Spinal cord (tissue), 9 donors: ENCODE measurements at regions not wholly inside any gene's neighbourhood (a gene's known extent, or its start where the extent isn't known, plus 50 kb on each side); places are given as distances from the start of the nearest gene placed in this dataset.

Experiments
- DNase-seq, 6 donors: peaks; one replicate each; pipeline versions ENCODE4 v3.0.0 to v3.0.0-alpha.2; 2013 to 2015; ENCODE audit warnings: low spot score in 6 of 6, low read depth in 4 of 6
- H3K27ac ChIP-seq: one replicate; pipeline ENCODE4 v1.5.1; 2013; ENCODE audit warnings: low read depth, low read length, control low read depth
- H3K27me3 ChIP-seq: one replicate; pipeline ENCODE4 v1.6.1; 2013; ENCODE audit warnings: low read length; ENCODE audit not compliant: control insufficient read depth, insufficient read depth
- H3K36me3 ChIP-seq: one replicate; pipeline ENCODE4 v1.6.1; 2013; ENCODE audit warnings: low read length; ENCODE audit not compliant: control insufficient read depth, insufficient read depth
- H3K4me1 ChIP-seq: one replicate; pipeline ENCODE4 v1.6.1; 2013; ENCODE audit warnings: low read length; ENCODE audit not compliant: control insufficient read depth, insufficient read depth
- H3K4me3 ChIP-seq: one replicate; pipeline ENCODE4 v1.5.1; 2013; ENCODE audit warnings: low read depth, low read length, control low read depth
- H3K9me3 ChIP-seq: one replicate; pipeline ENCODE4 v1.6.1; 2013; ENCODE audit warnings: low read length; ENCODE audit not compliant: control insufficient read depth, insufficient read depth
- WGBS: methylation state at CpG from one replicate; pipeline ENCODE4 v1.1.5; 2013; ENCODE audit warnings: missing lambda C conversion rate; ENCODE audit not compliant: insufficient coverage; 5-methylcytosine and 5-hydroxymethylcytosine counted together
- donor health status: healthy.

- Histone ChIP-seq H3K27me3 (no peaks in the 10 kb centered on the region), H3K27ac (no peak overlapping the region), H3K9me3 (no peaks in the 10 kb centered on the region), H3K4me3 (no peak overlapping the region), H3K4me1 (no peaks in the 10 kb centered on the region), H3K36me3 (no peaks in the 10 kb centered on the region)
- no peak for DNase-seq
- WGBS = 92% methylated on average over 2 of the region's 9 CpGs
Observed at GRCh38 chr6:164469276-164469949, 840.0 kb downstream of the C6orf118 start.

DNA sequence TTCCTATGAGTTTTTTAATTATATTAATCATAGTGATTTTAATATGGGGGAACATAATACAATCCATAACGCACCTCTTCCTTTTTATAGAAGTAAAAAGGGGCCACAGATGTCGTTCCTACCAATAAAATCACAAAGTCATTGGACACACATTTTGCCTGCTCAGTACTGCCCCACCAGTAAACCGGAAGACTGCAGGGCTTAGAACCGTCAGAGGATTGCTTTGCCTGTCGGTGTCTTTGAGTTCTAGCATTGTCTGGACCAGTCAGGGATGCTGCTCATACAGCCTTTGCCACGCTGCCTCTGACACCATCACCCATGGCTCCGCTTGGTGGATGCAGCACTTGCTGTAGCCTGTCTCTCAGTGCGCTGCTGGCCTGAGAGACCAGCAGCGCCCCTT, 853.6 kb downstream of the C6orf118 start:
- no peaks in the 10 kb centered on the region for H3K27me3 ChIP-seq
- H3K9me3 ChIP-seq = no peaks in the 10 kb centered on the region
- no peak for DNase-seq
- no peaks in the 10 kb centered on the region for H3K4me1 ChIP-seq
- H3K27ac ChIP-seq = no peak overlapping the region
- 94% methylated on average over 6 of the region's 9 CpGs for WGBS
- H3K36me3 ChIP-seq = no peaks in the 10 kb centered on the region
- H3K4me3 ChIP-seq = no peak overlapping the region

GRCh38 chr6:164453835-164454234, 855.6 kb downstream of the C6orf118 start:
- DNase-seq = no peak
- Histone ChIP-seq H3K9me3 (no peaks in the 10 kb centered on the region), H3K4me1 (no peaks in the 10 kb centered on the region), H3K27me3 (no peaks in the 10 kb centered on the region), H3K27ac (no peak overlapping the region), H3K4me3 (no peak overlapping the region), H3K36me3 (no peaks in the 10 kb centered on the region)
- WGBS = no CpG with 5 or more reads among the region's 3 CpGs

- Histone ChIP-seq H3K4me1 (no peaks in the 10 kb centered on the region), H3K9me3 (no peaks in the 10 kb centered on the region), H3K36me3 (no peaks in the 10 kb centered on the region), H3K27ac (no peak overlapping the region), H3K27me3 (no peaks in the 10 kb centered on the region), H3K4me3 (no peak overlapping the region)
- DNase-seq = no peak
- WGBS = 95% methylated on average over 2 of the region's 2 CpGs
Observed at GRCh38 chr6:164442572-164442971, 866.8 kb downstream of the C6orf118 start.

- Histone ChIP-seq H3K27me3 (no peaks in the 10 kb centered on the region), H3K9me3 (no peaks in the 10 kb centered on the region), H3K4me3 (no peak overlapping the region), H3K36me3 (no peaks in the 10 kb centered on the region), H3K4me1 (no peaks in the 10 kb centered on the region), H3K27ac (no peak overlapping the region)
- no peak for DNase-seq
- WGBS = 94% methylated on average over 3 of the region's 5 CpGs
Observed at GRCh38 chr6:164439331-164439730, 870.1 kb downstream of the C6orf118 start.

- Histone ChIP-seq H3K4me1 (no peaks in the 10 kb centered on the region), H3K4me3 (no peak overlapping the region), H3K36me3 (no peaks in the 10 kb centered on the region), H3K27me3 (no peaks in the 10 kb centered on the region), H3K27ac (no peak overlapping the region), H3K9me3 (no peaks in the 10 kb centered on the region)
- WGBS = 96% methylated on average over 3 of the region's 5 CpGs
- no peak for DNase-seq
Observed at GRCh38 chr6:164436976-164437375, 872.4 kb downstream of the C6orf118 start.

- no CpG with 5 or more reads among the region's 2 CpGs for WGBS
- peak in 1 of 6 donors; percentile 50 for DNase-seq
- H3K4me3 ChIP-seq = no peak overlapping the region
- peaks cover 3% of the 10 kb centered on the region for H3K9me3 ChIP-seq
- H3K36me3 ChIP-seq = no peaks in the 10 kb centered on the region
- no peak overlapping the region for H3K27ac ChIP-seq
- no peaks in the 10 kb centered on the region for H3K4me1 ChIP-seq
- H3K27me3 ChIP-seq = no peaks in the 10 kb centered on the region
Observed at GRCh38 chr6:164427728-164428402, 881.5 kb downstream of the C6orf118 start.

- no peaks in the 10 kb centered on the region for H3K27me3 ChIP-seq
- H3K27ac ChIP-seq = no peak overlapping the region
- no peaks in the 10 kb centered on the region for H3K36me3 ChIP-seq
- no peaks in the 10 kb centered on the region for H3K4me1 ChIP-seq
- WGBS = 78% methylated on average over 1 of the region's 2 CpGs
- peaks cover 16% of the 10 kb centered on the region for H3K9me3 ChIP-seq
- H3K4me3 ChIP-seq = no peak overlapping the region
- no peak for DNase-seq
Observed at GRCh38 chr6:164424489-164424888, 884.9 kb downstream of the C6orf118 start.

DNA sequence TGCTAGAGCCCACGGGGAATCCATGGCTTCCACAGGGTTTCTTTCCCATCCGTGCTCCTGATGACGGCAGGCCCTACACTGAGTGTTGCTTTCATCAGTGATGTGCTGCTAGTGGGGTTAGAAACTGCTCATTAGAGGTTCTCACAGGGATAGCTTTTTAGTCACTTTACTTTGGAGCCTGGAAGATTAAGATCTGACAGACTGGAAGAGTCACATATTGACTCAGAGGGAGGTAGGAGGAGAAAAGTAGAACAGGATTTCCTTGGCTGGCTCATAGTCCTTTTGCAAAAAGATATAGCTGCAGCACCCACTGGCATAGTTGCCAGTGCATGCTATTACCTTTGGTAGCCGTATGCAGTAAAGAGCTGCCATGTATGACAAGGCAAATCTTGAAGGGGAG, 890.3 kb downstream of the C6orf118 start:
- no peaks in the 10 kb centered on the region for H3K36me3 ChIP-seq
- H3K4me3 ChIP-seq = no peak overlapping the region
- 90% methylated on average over 3 of the region's 4 CpGs for WGBS
- no peak overlapping the region for H3K27ac ChIP-seq
- H3K9me3 ChIP-seq = peaks cover 16% of the 10 kb centered on the region
- H3K4me1 ChIP-seq = no peaks in the 10 kb centered on the region
- DNase-seq = peak in 1 of 6 donors; percentile 49
- no peaks in the 10 kb centered on the region for H3K27me3 ChIP-seq

DNA sequence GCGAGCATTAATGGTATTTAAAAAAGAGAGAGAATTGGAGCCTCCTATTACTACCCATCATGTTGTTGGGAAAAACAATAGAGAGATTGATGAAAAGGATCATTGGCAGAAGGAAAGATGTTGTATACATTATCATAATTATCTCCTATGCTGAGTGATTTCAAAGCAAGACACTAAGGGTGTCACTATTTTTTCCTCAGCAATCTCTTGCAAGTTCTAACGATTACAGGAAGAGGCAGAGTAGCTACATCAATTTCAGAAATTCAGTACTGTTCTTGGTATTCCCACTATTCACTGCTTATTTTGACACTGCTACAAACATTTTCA, 891.2 kb downstream of the C6orf118 start:
- Histone ChIP-seq H3K27me3 (no peaks in the 10 kb centered on the region), H3K27ac (no peak overlapping the region), H3K4me3 (no peak overlapping the region), H3K9me3 (peaks cover 13% of the 10 kb centered on the region), H3K36me3 (no peaks in the 10 kb centered on the region), H3K4me1 (no peaks in the 10 kb centered on the region)
- DNase-seq = peak in 1 of 6 donors; percentile 31
- 63% methylated on average over 1 of the region's 2 CpGs for WGBS
